Ovary (tissue), 3 donors: ENCODE measurements at regions not wholly inside any gene's neighbourhood (a gene's known extent, or its start where the extent isn't known, plus 50 kb on each side); places are given as distances from the start of the nearest gene placed in this dataset.

Source experiments
- CTCF ChIP-seq, 3 donors: fragments of 450-650 bp in 2 of 3; fragments of 200-600 bp in 1 of 3; IDR thresholded peaks; one replicate each; pipeline versions ENCODE4 v1.5.1 to v1.8.0; 2016 to 2022; ENCODE audit warnings: antibody characterized with exemption in 3 of 3, mild to moderate bottlenecking in 1 of 3
- EP300 ChIP-seq: sonication (generic); formaldehyde crosslinking; IDR thresholded peaks from one replicate; pipeline ENCODE4 v1.6.1; 2017; ENCODE audit warnings: antibody characterized with exemption
- POLR2A ChIP-seq: fragments of 450-650 bp; IDR thresholded peaks from one replicate; pipeline ENCODE4 v1.6.1; 2017; ENCODE audit warnings: antibody characterized with exemption, mild to moderate bottlenecking, moderate library complexity
- donor health status: DM: no; HTN: no; CAD: no.

- no peak for TF ChIP-seq CTCF (IDR thresholded peaks at IDR 0.05)
- TF ChIP-seq POLR2A = no peak
- TF ChIP-seq EP300 = no peak
Measured at GRCh38 chr9:75238311-75238976, 150.1 kb downstream of the OSTF1 start.
